SIG-M5 treated with dmso at 0.1 percent for 504 hours (cell line): ENCODE measurements at regions not wholly inside any gene's neighbourhood (a gene's known extent, or its start where the extent isn't known, plus 50 kb on each side); places are given as distances from the start of the nearest gene placed in this dataset.
"Not testable (repeated sequence)": the region's sequence is repeated elsewhere in the genome, so short reads cannot be mapped to it uniquely, and the experiment has no call there.

ENCODE experiments used
- DNase-seq: peaks from one replicate; lab custom pipeline; 2025; ENCODE audit not compliant: unreplicated experiment; lab: John Stamatoyannopoulos, UW

DNA sequence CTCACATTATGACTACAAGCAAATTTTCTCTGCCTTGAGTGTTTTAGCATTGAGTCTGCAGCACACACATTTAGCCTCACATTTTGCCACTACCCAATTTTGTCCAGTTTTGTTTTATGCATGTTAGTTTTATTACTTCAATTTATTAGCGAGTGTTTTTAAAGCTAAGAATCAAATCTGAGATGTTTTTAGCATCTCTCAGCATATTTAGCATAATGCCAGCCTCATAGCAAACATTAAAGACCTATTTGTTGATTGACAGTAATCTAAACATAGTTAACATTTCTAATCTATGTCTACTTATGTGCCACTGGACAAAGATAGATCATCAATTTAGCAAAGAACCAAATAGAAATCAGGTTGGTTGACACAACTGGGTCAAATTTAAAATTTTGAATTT lies 94.1 kb upstream of the NXPH2 start:
- DNase-seq = no peak

DNA sequence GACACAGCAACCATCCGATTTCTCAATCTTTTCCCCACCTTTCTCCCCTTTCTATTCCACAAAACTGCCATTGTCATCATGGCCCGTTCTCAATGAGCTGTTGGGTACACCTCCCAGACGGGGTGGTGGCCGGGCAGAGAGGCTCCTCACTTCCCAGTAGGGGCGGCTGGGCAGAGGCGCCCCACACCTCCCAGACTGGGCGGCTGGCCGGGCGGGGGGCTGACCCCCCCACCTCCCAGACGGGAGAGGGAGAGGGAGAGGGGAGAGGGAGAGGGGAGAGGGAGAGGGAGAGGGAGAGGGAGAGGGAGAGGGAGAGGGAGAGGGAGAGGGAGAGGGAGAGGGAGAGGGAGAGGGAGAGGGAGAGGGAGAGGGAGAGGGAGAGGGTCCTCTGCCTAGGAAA lies 91.9 kb upstream of the NXPH2 start:
- not testable (repeated sequence) for DNase-seq

DNA sequence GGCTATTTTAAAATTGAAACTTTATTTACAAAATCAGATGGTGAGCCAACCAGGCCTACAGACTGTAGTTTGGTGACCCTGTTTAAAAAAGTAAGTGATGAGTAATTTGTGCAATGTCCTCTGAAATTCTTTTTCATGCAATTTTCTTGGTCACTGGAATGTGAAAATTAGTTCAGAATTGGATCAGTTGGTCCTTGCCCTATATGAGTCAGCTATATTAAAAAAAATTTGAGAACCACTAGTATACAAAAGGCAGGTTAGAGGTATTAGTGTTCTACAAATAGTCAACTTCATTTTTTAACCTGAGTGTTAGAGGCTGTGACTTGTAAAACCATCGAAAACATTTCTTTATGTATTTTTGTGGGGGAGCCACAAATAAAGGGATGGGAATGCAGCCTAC lies 91.1 kb upstream of the NXPH2 start:
- DNase-seq = no peak

DNA sequence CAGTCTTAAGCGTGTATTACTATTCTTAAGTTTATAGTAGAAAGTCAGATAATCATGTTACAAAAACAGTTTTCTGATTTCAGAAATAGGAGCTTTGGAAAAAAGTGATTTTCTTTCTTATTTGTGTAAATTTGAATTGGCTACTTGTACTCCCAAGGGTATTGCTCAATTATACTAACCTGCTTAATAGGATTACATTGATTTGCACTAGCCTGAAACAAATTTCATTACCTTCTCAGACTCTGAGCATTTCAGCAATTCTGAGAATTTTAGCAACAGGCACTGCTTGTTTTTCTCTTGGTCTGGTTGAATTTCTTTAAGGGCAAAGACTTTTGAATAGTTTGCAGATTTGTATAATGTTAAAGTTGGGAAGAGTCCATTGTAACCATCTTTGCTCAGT lies 87.2 kb upstream of the NXPH2 start:
- DNase-seq = no peak

DNA sequence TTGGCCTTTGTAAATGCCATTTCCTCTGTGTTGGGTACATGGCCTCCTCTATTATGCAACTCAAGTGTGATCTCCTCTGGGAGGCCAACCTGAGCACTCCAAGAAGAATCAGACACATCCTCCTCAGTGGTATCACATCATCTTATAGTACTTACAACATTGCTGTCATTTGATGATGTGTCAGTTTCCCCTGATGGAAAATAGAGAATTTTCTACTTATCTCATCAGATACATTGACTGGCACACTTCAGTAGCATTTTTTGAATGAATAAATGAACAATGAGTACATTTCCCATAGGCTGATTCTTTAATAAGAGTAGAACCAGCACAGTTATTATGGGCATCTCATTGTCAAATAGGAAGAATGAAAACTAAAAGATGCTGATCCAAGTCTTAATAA lies 86.6 kb upstream of the NXPH2 start:
- no peak for DNase-seq

DNA sequence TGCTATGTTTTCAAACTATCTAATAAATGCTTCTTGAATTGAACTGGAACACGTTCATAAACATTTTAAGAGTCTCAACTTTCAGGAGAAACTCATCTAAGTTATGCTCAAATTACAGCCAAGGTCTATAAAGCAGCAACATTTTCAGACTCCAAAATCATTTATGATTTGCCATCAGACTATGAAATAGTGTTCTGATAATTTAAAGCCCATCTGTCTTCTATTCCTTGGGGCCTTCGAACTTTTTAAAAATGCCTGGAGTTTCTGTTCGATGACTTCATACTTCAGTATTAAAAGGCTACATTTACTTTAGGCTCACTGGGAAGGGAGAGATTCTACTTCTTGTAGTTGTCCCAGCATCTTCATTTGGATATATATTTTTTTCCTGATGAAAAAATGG lies 73.6 kb upstream of the NXPH2 start:
- DNase-seq = no peak

DNA sequence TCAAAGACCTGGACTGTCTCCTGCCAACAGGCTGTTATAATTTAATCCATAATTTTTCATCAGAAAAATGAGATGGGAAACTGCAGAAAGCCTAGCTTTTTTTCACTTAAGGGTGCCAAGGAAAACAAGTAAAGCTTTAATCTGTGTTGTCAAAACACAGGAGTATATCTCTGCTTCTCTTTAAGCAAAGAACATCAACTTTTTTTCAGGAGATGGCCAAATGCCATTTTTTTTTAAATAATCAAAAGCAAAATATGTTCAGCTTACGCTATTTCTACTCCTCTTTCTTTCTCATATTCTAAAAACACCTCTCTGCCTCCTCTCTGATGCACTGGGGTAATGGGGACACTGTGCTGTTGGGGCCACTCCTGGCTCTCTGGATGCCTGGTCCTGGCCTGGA lies 73.1 kb upstream of the NXPH2 start:
- no peak for DNase-seq

DNA sequence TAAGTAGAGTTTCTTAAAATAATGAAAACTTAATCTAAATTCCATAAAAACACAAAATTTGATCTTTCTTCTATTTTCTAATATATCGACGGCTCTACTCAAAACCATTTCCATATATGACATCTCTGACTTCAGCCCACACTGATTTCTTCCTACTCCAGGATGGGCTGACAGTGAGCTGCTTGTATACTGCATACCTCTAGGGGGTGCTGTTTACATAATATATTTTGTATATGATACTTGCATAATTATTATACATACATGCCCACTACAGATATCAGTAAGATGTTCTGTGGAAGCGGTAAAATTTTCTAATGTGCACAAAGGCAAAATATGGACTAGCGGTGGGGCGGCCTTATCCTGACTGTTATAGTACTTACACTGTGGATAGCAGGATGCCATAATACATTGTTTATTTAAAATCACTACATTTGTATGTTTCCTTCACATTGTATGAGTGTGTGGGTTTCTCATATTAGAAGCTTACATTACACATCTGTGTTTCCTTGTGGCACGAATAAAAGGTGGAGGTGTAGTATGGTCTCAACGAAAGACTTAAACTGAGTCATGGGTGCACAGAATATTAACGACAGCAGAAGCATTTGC lies 66.1 kb upstream of the NXPH2 start:
- DNase-seq = peak; percentile 50

DNA sequence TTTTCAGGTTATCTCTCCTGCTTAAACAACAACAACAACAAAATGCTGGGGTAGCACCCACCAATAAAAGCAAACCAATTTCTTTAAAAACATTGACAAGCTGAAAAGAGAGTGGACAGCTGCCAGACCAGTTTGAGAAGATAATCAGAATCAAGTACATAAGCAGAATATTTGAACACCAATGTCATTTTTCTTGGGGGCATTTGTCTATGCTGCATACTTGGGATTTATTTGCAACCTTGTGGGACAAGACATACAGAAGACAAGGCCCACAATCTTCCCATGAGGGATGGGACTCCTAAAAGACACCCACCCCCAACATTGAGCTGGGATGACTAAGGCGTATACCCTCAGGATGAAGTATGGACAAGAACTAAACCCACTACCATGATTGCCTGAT lies 62.2 kb upstream of the NXPH2 start:
- DNase-seq = no peak

DNA sequence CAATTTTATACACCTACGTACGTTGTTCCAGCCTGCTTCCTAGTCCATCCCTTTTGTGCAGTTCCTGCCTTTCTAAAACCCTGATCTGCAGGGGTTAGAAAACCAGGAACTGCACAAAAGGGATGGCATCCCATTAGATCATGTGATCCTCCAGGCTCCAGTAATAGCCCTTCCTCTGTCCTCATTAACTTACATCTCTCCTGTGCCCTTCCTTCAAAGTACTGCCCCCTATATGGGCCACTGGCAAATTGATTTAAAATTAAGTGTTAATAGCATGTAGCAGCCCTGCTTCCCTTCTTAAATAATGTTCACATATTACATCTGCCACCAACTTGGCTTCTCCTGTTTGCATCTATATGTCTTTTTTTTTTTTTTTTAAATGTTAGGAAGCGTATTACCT lies 61.3 kb upstream of the NXPH2 start:
- DNase-seq = no peak

DNA sequence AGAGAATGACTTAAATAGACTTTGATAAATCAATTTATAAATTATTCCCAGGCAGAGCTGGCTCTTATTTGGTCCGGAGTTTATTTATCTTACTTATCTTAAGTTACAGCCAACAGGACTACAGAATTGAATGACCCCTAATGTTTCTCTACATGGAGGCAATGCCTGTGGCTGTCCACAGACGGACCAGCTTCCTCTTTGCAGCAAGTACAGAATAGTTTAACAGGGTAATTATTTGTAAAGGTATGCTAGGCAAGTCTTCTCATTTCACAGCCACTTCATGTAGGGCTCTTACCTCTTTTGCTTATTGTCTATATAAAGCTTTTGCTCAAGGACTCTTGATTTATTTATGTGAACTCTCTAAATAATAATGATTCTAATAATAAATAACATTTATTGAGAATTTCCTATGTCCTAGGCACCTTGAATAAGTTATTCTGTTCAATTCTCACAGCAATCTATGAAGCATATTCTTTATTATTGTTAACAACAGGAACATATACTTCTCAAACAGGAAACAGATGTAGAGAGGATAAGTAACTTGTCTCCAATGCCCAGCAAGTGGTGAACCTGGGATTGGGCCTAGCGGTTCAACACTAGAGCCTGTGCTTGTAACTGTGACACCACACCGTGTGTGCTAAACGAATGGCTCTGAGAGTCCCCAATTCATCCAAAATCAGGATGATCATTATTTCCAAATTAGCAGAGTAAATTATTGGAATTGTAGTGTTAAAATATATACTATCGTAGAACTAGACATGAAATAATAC lies 58.8 kb upstream of the NXPH2 start:
- no peak for DNase-seq

DNA sequence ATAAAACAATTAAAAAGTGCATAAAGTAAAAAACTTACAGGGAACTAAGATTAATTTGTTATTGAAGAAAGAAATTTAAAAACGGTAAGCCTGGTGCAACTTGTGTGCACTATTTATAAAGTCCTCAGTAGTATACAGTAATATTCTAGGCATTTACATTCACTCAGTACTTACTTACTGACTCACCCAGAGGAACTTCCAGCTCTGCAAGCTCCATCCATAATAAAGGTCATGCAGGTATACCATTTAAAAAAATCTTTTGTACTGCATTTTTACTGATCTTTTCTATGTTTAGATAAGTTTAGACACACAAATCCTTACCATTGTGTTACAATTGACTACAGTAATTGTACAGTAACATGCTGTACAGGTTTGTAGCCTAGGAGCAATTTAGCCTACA lies 51.5 kb upstream of the NXPH2 start:
- DNase-seq = no peak

DNA sequence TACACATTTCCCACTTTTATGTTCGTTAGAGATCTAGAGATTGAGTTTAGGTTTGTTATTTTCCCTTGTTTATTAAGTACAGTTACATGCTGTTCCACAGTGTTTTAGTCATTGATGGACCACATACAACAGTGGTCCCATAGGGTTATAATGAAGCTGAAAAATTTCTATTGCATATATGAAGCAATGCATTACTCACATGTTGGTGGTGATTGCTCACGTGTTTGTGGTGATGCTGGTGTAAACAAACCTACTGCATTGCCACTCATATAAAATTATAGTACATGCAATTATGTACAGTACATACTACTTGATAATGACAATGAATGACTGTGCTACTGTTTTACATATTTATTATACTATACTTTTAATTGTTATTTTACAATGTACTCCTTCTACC lies 51.0 kb upstream of the NXPH2 start:
- DNase-seq = no peak

DNA sequence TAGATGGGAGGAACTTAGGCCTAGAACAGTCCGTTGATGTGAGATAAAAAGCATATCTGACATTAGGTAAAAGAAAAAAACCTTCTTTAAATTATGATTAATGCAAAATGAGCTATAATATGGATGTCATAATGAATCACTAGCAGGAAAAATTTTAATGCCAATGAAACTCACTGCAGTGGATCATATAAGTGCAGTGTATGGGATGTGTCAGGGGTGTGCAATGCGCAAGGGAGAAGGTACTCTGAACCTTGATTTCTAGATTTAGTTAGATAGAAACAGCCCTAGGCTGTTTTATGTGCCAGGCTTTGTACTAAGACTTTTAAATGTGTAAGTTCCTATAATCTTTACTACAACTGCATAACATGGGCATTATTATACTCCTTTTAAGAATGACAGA lies 50.4 kb upstream of the NXPH2 start:
- DNase-seq = no peak
